ENCODE measurements at regions not wholly inside any gene's neighbourhood (a gene's known extent, or its start where the extent isn't known, plus 50 kb on each side); places are given as distances from the start of the nearest gene placed in this dataset.
"Not testable (repeated sequence)": the region's sequence is repeated elsewhere in the genome, so short reads cannot be mapped to it uniquely, and the experiment has no call there.

- no peak for DNase-seq (ENCODE audit: low read depth in 3 of 3)
These were observed 254.0 kb downstream of the DMAC1 start for GRCh38 chr9:7545371-7546165.

DNA sequence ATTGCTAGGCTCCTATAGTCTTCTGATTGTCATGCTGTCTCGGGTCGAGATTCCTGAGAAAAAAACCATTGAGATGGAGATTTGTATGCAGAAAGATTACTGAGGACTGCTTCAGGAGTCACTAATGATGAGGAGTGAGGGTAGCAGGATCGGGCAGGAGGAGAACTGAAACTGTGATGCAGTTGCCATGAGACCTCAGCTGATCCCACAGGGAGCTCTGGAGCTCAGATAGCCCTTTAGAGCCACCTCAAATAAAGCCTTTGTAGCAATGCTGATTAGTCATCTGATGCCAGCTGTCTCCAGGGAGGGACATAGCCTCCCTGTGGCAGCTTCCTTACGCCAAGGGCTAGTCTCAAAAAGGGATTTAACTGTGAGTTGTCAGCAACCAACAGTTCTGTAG is 256.9 kb downstream of the DMAC1 start:
- no peak for DNase-seq (ENCODE audit: low read depth in 3 of 3)

GRCh38 chr9:7542126-7542525 is 257.5 kb downstream of the DMAC1 start:
- DNase-seq (ENCODE audit: low read depth in 3 of 3): no peak

GRCh38 chr9:7536310-7536939 is 263.2 kb downstream of the DMAC1 start:
- peak in 1 of 3 experiments; percentile 11 for DNase-seq (ENCODE audit: low read depth in 3 of 3)

GRCh38 chr9:7534211-7534935 is 265.2 kb downstream of the DMAC1 start:
- DNase-seq (ENCODE audit: low read depth in 3 of 3): no peak

GRCh38 chr9:7533376-7534090 is 266.0 kb downstream of the DMAC1 start:
- no peak for DNase-seq (ENCODE audit: low read depth in 3 of 3)

DNA sequence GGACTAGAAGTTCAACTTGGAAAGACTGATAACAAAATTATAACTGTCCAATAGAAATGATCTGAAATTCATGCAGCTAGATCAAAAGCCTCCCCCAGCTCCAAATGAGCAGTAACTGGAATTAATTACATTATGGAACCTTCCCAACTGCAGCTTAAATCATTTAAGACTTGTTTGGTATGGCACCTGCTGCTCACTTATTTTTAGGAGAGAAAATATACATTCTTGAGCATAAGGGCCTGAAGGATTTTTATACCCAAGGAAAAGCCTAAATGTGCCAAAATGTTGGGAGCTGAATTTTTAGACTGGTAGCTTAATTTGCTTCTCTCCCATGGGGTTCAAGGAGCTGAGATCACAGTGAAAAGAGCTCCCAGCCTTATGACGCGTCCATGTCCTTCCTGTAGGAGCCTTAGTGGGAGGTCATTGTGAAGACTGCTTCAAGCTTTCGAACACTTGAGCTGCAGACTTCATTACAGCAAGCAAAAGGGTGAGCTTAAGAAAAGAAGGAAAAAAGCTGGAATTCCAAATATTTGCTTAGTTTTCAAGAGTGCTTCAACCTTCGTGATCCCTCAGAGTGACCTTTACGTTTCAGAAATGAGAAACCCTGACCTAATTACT is 276.0 kb downstream of the DMAC1 start:
- DNase-seq (ENCODE audit: low read depth in 3 of 3): no peak

DNA sequence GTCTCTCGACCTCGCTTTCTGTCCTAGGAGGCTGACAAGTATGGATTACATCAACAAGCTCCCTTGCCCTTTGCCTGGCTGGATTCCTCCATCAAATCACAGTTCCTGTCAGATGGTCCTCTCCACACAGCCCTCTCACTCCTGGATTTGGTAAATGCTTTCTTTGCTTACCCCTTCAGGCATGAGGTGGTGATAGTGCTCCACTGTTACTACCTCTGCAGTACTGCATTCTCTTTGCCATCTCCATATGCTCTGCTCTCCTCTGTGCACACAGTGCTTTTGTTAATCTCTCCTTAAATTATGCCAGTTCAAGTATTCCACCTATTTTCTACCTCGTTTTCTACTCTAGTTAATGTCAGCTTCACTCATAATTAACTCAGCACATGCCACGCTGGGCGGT is 279.2 kb downstream of the DMAC1 start:
- DNase-seq (ENCODE audit: low read depth in 3 of 3): no peak

DNA sequence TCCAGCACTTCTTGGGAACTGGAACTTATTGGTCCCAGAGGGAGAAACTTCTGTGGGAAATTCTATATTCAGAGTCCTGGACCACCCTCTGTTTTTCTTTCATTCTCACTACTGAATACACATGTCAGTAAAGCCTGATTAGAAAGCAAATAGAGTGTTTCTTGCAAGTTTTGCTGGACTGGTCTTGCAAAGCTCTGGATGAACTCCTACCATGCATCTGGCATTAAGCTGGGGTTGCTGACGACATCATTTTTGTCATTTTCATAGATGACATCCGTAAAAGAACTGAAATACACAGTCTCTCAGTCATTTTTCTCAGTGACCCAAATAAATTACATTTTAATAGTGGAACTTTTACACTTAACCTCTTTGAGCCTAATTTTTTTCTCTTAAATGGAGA is 283.2 kb downstream of the DMAC1 start:
- no peak for DNase-seq (ENCODE audit: low read depth in 3 of 3)

DNA sequence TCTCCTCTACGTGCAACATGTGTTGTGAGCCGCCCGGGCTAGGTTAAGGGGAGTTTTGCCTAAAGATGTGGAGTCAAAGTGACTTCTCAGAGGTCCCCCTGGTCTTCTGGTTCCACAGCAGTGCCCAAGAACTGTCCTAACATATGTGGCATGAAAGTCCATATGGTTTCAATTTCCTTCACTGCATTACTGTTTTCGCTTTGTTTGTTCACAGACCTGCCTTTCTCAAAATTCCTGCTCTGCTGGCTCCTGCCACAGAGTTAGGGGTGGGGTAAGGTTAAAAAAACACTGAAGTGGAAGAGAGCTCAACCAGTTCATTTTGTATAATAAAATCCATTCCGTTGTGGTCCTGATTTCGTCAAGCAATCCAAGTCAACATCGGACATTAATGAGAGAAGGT is 289.4 kb downstream of the DMAC1 start:
- no peak for DNase-seq (ENCODE audit: low read depth in 3 of 3)

GRCh38 chr9:7509576-7510145 is 289.9 kb downstream of the DMAC1 start:
- no peak for DNase-seq (ENCODE audit: low read depth in 3 of 3)

DNA sequence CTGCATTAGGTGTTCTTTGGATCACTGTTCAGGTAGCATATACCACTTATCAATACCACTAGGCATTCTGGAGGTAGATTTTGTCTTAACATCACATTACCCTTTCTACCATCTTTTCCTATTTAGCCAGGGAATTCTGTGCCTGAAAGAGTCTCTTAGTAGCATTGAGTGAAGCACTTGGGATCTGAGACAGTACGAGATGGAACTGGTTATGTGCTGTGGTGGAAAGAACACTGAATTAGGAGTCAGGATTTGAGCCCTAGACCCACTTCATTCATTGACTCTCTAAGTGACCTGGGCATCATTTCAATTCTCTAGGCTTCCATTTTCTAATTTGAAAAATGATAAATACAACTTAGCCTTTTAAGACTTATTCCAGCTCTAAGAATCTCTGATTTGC is 291.1 kb downstream of the DMAC1 start:
- DNase-seq (ENCODE audit: low read depth in 3 of 3): no peak

DNA sequence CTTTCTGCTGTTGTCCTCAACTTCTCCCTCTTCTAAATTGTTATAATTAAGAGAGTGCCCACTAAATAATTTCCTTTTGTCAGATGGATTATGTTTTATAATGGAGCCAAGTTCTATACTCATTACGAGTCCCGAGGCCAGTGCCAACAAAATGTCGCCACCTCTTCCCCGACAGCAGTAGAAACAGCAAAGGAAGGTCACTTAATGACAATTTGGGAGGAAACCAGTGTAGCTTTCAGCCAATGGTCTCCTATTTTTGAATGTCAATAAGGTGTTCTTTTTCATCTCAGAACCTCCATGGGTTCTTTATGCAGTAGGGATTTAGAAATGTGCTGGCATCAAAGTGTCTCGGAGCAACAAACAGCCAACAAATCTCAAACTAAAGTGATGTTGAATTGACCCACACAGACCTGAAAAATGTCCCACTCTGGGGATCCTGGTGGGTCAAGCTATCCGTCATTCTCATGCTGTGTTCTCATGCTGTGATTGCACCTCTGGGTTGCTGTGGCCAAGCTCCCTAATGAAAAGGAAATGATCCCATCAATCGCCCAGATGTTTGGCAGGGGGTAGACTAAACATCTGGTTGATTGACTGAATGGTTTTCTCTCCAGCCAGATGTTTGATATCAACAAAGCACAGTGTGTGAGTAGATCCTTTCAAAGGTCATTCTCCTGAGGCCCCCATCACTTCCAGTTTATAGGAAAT is 291.9 kb downstream of the DMAC1 start:
- no peak for DNase-seq (ENCODE audit: low read depth in 3 of 3)

DNA sequence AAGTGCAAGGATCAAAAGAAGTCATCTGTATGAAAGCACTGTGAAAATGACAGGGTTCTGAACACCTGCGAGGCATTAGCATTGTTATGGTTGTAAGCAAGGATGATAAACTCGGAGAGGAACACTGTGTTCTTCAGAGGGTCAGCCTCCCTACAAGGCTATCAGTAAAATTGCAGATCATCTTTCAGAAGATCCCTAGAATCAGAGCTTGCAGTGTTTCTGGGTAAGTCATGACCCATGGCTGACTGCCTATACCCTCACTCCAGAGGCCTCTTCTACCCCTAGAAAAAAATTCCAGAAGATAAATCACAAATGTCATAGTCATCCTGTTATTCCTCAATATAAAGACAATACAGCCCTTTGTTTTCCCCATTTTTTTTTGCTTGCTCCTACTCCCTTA is 292.6 kb downstream of the DMAC1 start:
- no peak for DNase-seq (ENCODE audit: low read depth in 3 of 3)

DNA sequence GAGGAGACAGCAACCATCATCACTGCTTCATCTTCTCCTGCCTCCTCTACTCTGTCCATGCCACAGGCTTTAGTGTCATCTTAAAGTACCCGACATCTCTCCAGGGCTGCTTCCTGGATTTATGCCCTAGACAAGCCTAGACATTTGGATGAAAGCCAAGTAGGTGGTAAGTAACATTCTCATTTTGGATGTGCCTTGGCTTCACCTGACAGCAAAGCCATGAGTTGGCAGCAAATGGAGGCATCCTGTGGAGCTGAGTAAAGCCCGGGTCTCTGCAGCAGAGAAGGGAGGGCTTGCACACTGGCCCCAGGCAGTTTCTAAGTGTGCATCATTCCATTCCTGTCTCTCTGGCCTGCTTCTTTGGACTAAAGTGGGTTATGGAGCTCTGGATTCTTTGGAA is 299.1 kb downstream of the DMAC1 start:
- no peak for DNase-seq (ENCODE audit: low read depth in 3 of 3)

DNA sequence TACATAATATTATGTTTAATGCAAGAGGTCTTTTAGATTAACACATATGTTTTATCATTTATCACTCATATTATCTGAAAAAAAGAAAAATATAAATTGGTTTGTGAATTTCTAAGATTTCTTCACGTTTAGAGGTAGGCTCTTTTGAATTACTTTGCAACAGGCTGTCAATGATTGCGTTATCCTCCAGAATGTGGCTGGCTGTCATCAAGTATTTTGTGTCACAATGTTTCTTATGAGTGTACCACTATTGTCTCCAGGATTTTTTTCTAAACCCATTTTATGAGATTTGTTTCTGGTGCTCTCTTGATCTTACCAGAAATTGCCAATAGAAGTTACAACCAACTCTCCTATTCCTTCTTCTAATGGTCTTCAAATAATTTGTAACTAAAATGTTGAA is 307.9 kb downstream of the DMAC1 start:
- no peak for DNase-seq (ENCODE audit: low read depth in 3 of 3)

DNA sequence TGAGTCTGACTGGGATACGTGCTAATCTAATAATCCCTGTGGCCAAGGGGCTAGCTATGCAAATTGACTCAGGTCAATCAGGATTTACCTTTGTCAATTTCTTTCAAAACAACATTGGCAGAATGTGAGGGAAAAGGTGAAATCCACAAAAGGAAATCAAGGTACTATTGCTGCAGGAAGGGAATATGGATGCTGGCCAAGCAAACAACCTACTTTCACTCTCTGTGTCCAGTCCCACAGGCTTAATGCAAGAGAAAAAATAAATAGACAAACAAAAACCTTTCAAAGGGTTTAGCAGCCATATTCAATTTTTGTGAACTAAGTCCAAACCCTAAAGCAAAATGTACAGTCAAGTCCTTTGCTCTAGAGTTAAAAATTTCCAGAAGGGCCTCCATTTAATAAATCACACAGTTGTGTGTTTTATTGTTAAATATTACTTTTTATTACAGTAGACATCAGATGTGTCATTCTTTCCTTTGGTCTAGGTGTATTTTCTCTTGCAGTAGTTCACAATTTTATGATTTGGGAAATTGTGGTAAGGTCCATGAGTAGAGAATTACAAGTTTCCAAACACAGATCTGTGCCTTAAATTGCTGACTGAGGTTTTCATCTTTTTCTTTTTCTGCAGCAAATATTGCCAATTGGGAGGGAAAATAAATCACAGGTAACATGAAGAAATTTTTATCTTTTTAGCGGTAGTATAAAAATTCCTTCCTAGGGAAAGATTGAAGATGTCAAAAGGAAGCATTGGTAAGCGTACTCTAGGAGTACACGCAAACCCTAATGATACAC is 309.1 kb downstream of the DMAC1 start:
- no peak for DNase-seq (ENCODE audit: low read depth in 3 of 3)

DNA sequence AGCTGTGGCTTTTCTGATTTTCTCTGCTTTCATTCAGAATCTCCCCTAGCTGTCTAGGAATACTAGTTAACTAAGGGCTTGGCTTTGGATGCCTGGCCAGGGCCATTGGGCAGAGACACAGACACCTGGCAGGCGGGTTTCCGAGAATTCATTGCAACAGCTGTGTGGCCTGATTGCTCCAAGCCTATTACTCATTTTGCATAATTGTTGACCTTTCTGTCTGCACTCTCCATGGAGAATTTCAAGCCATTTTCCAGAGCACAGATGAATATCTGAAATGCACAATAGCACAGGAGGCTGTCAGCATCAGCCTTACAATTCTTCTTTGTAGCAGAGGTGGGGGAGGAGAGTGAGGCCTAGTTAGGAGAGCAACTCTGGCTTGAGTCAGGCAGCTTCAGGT is 310.5 kb downstream of the DMAC1 start:
- no peak for DNase-seq (ENCODE audit: low read depth in 3 of 3)

DNA sequence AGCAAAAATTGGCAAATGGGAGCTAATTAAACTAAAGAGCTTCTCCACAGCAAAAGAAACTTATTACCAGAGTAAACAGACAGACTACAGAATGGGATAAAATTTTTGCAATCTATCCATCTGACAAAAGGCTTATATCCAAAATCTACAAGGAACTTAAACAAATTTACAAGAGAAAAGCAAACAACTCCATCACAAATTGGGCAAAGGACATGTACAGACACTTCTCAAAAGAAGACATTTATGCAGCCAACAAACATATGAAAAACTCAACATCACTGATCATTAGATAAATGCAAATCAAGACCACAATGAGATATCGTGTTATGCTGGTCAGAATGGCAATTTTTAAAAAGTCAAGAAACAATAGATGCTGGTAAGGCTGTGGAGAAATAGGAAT is 315.6 kb downstream of the DMAC1 start:
- DNase-seq (ENCODE audit: low read depth in 3 of 3): not testable (repeated sequence)

DNA sequence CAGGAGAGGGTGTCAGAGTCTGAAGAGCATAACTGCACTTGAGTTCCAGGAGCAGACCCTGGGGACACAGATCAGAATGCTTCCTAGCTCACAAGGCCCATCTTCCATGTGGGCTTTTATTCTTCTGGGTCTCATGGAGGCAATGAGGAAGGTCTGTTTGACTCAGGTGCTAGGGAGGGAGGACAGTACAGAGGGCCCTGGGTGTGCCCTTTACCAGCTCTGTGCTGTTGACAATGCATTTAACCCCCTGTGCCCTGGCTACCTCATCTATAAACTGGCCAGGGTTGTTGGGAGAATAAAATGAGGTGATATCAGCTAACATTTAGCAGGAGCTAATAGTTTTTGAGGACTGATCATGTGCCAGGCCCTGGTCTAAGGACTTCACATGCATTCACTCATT is 318.0 kb downstream of the DMAC1 start:
- DNase-seq (ENCODE audit: low read depth in 3 of 3): no peak
